H9 (cell line): ENCODE measurements at regions not wholly inside any gene's neighbourhood (a gene's known extent, or its start where the extent isn't known, plus 50 kb on each side); places are given as distances from the start of the nearest gene placed in this dataset.

ENCODE experiments used
- DNase-seq: peaks from one replicate; pipeline ENCODE4 v3.0.0-alpha.2; 2017
- H2AFZ ChIP-seq: one replicate; pipeline ENCODE4 v1.6.1; 2013; ENCODE audit warnings: mild to moderate bottlenecking, low read length, control low read depth, moderate library complexity
- H2AK5ac ChIP-seq: 2 replicates; pipeline ENCODE4 v1.6.1; 2013; ENCODE audit warnings: low read length, control low read depth, mixed read lengths; ENCODE audit not compliant: insufficient read length
- H2BK120ac ChIP-seq: one replicate; pipeline ENCODE4 v1.6.1; 2013; ENCODE audit warnings: low read depth, mild to moderate bottlenecking, low read length, control low read depth, inconsistent platforms; ENCODE audit not compliant: poor library complexity, severe bottlenecking
- H2BK12ac ChIP-seq: 2 replicates; pipeline ENCODE4 v1.6.1; 2013; ENCODE audit warnings: low read length, control low read depth, mixed read lengths, low read depth; ENCODE audit not compliant: insufficient read length
- H2BK15ac ChIP-seq: 2 replicates; pipeline ENCODE4 v1.6.1; 2013; ENCODE audit warnings: low read depth, low read length, control low read depth
- H2BK20ac ChIP-seq: one replicate; pipeline ENCODE4 v1.6.1; 2013; ENCODE audit warnings: low read depth, mild to moderate bottlenecking, low read length, control low read depth, inconsistent platforms; ENCODE audit not compliant: poor library complexity, severe bottlenecking
- H2BK5ac ChIP-seq: 2 replicates; pipeline ENCODE4 v1.6.1; 2013; ENCODE audit warnings: low read length, control low read depth, mixed read lengths; ENCODE audit not compliant: insufficient read length
- H3K14ac ChIP-seq: 2 replicates; pipeline ENCODE4 v1.6.1; 2013; ENCODE audit warnings: low read length, control low read depth; ENCODE audit not compliant: insufficient read depth
- H3K18ac ChIP-seq: 2 replicates; pipeline ENCODE4 v1.6.1; 2013; ENCODE audit warnings: low read depth, mild to moderate bottlenecking, mixed read lengths, low read length, control low read depth; ENCODE audit not compliant: insufficient read length
- H3K23ac ChIP-seq: 2 replicates; pipeline ENCODE4 v1.6.1; 2013; ENCODE audit warnings: low read length, control low read depth, mixed read lengths, low read depth; ENCODE audit not compliant: insufficient read length
- H3K23me2 ChIP-seq: 2 replicates; pipeline ENCODE4 v1.6.1; 2013; ENCODE audit warnings: low read depth, mild to moderate bottlenecking, mixed read lengths, low read length, control low read depth; ENCODE audit not compliant: insufficient read length, poor library complexity, severe bottlenecking
- H3K27ac ChIP-seq: 2 replicates; pipeline ENCODE4 v1.5.1; 2013; ENCODE audit warnings: low read length, control low read depth, mixed read lengths, low read depth; ENCODE audit not compliant: insufficient read length
- H3K27me3 ChIP-seq: 2 replicates; pipeline ENCODE4 v1.6.1; 2013; ENCODE audit warnings: low read length, control low read depth, inconsistent platforms; ENCODE audit not compliant: insufficient read depth
- H3K4ac ChIP-seq: 2 replicates; pipeline ENCODE4 v1.6.1; 2013; ENCODE audit warnings: low read depth, mild to moderate bottlenecking, control low read depth, inconsistent platforms, low read length, moderate library complexity
- H3K4me1 ChIP-seq: 2 replicates; pipeline ENCODE4 v1.6.1; 2013; ENCODE audit warnings: low read length, control low read depth, inconsistent platforms; ENCODE audit not compliant: insufficient read depth
- H3K4me2 ChIP-seq: 2 replicates; pipeline ENCODE4 v1.6.1; 2013; ENCODE audit warnings: low read length, control low read depth, mixed read lengths; ENCODE audit not compliant: insufficient read length, insufficient read depth
- H3K56ac ChIP-seq: 2 replicates; pipeline ENCODE4 v1.6.1; 2013; ENCODE audit warnings: low read depth, mild to moderate bottlenecking, mixed read lengths, low read length, control low read depth; ENCODE audit not compliant: insufficient read length
- H3K79me1 ChIP-seq: 2 replicates; pipeline ENCODE4 v1.6.1; 2013; ENCODE audit warnings: low read depth, mild to moderate bottlenecking, moderate library complexity, low read length, control low read depth, inconsistent platforms; ENCODE audit not compliant: insufficient read depth, poor library complexity, severe bottlenecking
- H3K79me2 ChIP-seq: 2 replicates; pipeline ENCODE4 v1.6.1; 2013; ENCODE audit warnings: low read length, control low read depth, inconsistent platforms; ENCODE audit not compliant: insufficient read depth
- H3K9ac ChIP-seq: 2 replicates; pipeline ENCODE4 v1.6.1; 2013; ENCODE audit warnings: low read length, control low read depth, mixed read lengths; ENCODE audit not compliant: insufficient read length; ENCODE audit errors: extremely low read depth
- H3K9me3 ChIP-seq: one replicate; pipeline ENCODE4 v1.6.1; 2013; ENCODE audit warnings: low read depth, low read length, inconsistent platforms; ENCODE audit not compliant: control insufficient read depth
- H3T11ph ChIP-seq: one replicate; pipeline ENCODE4 v1.6.1; 2013; ENCODE audit warnings: mild to moderate bottlenecking, low read length, control low read depth, inconsistent platforms
- H4K20me1 ChIP-seq: one replicate; pipeline ENCODE4 v1.6.1; 2013; ENCODE audit not compliant: control insufficient read depth, insufficient read length, insufficient read depth
- H4K5ac ChIP-seq: 2 replicates; pipeline ENCODE4 v1.6.1; 2013; ENCODE audit warnings: low read depth, mild to moderate bottlenecking, mixed read lengths, low read length, control low read depth; ENCODE audit not compliant: insufficient read length
- H4K8ac ChIP-seq: replicated peaks from 2 replicates; pipeline ENCODE4 v1.6.1; 2013; ENCODE audit warnings: low read length, control low read depth, mixed read lengths, low read depth; ENCODE audit not compliant: insufficient read length
- H4K91ac ChIP-seq: 2 replicates; pipeline ENCODE4 v1.6.1; 2013; ENCODE audit warnings: low read depth, mild to moderate bottlenecking, moderate library complexity, mixed read lengths, low read length, control low read depth; ENCODE audit not compliant: insufficient read length
- H3K27ac Mint-ChIP-seq, 3 experiments: 2 replicates in 2 of 3; 3 replicates in 1 of 3; pipeline ENCODE4 v1.8.0; 2020 to 2021; ENCODE audit warnings: mixed read lengths in 3 of 3, mild to moderate bottlenecking in 1 of 3, moderate library complexity in 1 of 3
- H3K27me3 Mint-ChIP-seq: 2 replicates; pipeline ENCODE4 v1.8.0; 2021; ENCODE audit warnings: low read depth, mild to moderate bottlenecking, moderate library complexity, mixed read lengths
- H3K36me3 Mint-ChIP-seq, 3 experiments: 2 replicates in 2 of 3; 3 replicates in 1 of 3; pipeline ENCODE4 v1.8.0; 2020 to 2021; ENCODE audit warnings: low read depth in 3 of 3, mixed read lengths in 3 of 3; ENCODE audit not compliant: insufficient read depth in 1 of 3
- H3K4me1 Mint-ChIP-seq, 2 experiments: 2 replicates each; pipeline ENCODE4 v1.8.0; 2020; ENCODE audit warnings: mixed read lengths in 2 of 2
- H3K4me3 Mint-ChIP-seq, 2 experiments: 2 replicates in 1 of 2; 3 replicates in 1 of 2; pipeline ENCODE4 v1.8.0; 2020 to 2021; ENCODE audit warnings: mild to moderate bottlenecking in 2 of 2, mixed read lengths in 2 of 2, moderate library complexity in 1 of 2
- H3K9me3 Mint-ChIP-seq, 2 experiments: 2 replicates in 1 of 2; 3 replicates in 1 of 2; pipeline ENCODE4 v1.8.0; 2020; ENCODE audit warnings: mild to moderate bottlenecking in 2 of 2, mixed read lengths in 2 of 2, moderate library complexity in 1 of 2
- CTCF ChIP-seq: fragments of 200-600 bp; sonication (generic); conservative IDR thresholded peaks from 3 replicates; pipeline ENCODE4 v1.8.0; 2021; ENCODE audit warnings: antibody characterized with exemption, mild to moderate bottlenecking
- WGBS: extraction: QIAGEN DNeasy Blood & Tissue Kit; methylation state at CpG from one replicate; pipeline ENCODE4 v1.1.7; 2013; ENCODE audit warnings: missing lambda C conversion rate, low lambda C conversion rate, mixed read lengths; ENCODE audit not compliant: insufficient read length; ENCODE audit errors: extremely low coverage; 5-methylcytosine and 5-hydroxymethylcytosine counted together

- Histone ChIP-seq H2AFZ (no peak overlapping the region), H3K23ac (no peak overlapping the region), H3T11ph (no peak overlapping the region), H4K20me1 (no peaks in the 10 kb centered on the region), H2AK5ac (no peak overlapping the region), H3K4ac (no peak overlapping the region), H3K27ac (no peak overlapping the region), H3K4me1 (no peaks in the 10 kb centered on the region), H3K27me3 (no peaks in the 10 kb centered on the region), H2BK120ac (no peak overlapping the region), H4K8ac (no peak overlapping the region), H2BK20ac (no peak overlapping the region), H3K9me3 (no peaks in the 10 kb centered on the region), H3K14ac (no peak overlapping the region), H3K4me2 (no peak overlapping the region), H3K56ac (no peak overlapping the region), H3K79me1 (no peaks in the 10 kb centered on the region), H4K91ac (no peak overlapping the region), H3K9ac (no peak overlapping the region), H3K79me2 (no peaks in the 10 kb centered on the region), H2BK15ac (no peak overlapping the region), H2BK12ac (no peak overlapping the region), H4K5ac (no peak overlapping the region), H3K23me2 (no peaks in the 10 kb centered on the region), H2BK5ac (no peak overlapping the region), H3K18ac (no peak overlapping the region)
- no peak overlapping the region for H3K27ac Mint-ChIP-seq
- peaks cover 0 to 4% of the 10 kb centered on the region in 2 experiments; a peak in 2 of 4 replicates for H3K4me1 Mint-ChIP-seq
- no CpG with 5 or more reads among the region's 4 CpGs for WGBS
- no peaks in the 10 kb centered on the region for H3K9me3 Mint-ChIP-seq
- no peak for DNase-seq
- no peak overlapping the region for H3K4me3 Mint-ChIP-seq
- no peaks in the 10 kb centered on the region for H3K36me3 Mint-ChIP-seq
- TF ChIP-seq CTCF = no peak
- peaks cover 2% of the 10 kb centered on the region; the same call in 1 of the 2 replicates for H3K27me3 Mint-ChIP-seq
Measured at GRCh38 chr6:134714113-134714512, 235.8 kb downstream of the ALDH8A1 start.
